Activated CD8-positive, alpha-beta memory T cell treated with anti-CD3 and anti-CD28 coated beads, Interleukin-2, amount 10 ng/mL, durations not matched to agents 7 days and 5 days (primary cell): ENCODE measurements at regions not wholly inside any gene's neighbourhood (a gene's known extent, or its start where the extent isn't known, plus 50 kb on each side); places are given as distances from the start of the nearest gene placed in this dataset. TPM values are rescaled to one million over a fixed set of nuclear protein-coding genes. Genes with fewer than 3 reads are reported as not detected.

ENCODE experiments used
- microRNA-seq: library from miRNA; unstranded; fragments of <30 nt; microRNA quantifications from one replicate; pipeline ENCODE4 v1.2.0, GENCODE V29; 2022

Small RNA genes in the stretch of these regions (microRNA-seq; reads per million reads assigned to microRNA genes)
- gene MIR4444-2, result not detected
